HG03159 (cell line): ENCODE measurements at regions not wholly inside any gene's neighbourhood (a gene's known extent, or its start where the extent isn't known, plus 50 kb on each side); places are given as distances from the start of the nearest gene placed in this dataset.

Source experiments
- ATAC-seq: cut with Tn5 transposase; IDR thresholded peaks from one replicate; pipeline ENCODE4 v1.9.1; 2021; ENCODE audit warnings: mild to moderate bottlenecking, moderate library complexity; ENCODE audit not compliant: unreplicated experiment

- no peak for ATAC-seq
Measured at GRCh38 chr5:8048920-8049319, 180.0 kb downstream of the MTRR start.

GRCh38 chr5:8050616-8051175, 181.7 kb downstream of the MTRR start:
- ATAC-seq: no peak

DNA sequence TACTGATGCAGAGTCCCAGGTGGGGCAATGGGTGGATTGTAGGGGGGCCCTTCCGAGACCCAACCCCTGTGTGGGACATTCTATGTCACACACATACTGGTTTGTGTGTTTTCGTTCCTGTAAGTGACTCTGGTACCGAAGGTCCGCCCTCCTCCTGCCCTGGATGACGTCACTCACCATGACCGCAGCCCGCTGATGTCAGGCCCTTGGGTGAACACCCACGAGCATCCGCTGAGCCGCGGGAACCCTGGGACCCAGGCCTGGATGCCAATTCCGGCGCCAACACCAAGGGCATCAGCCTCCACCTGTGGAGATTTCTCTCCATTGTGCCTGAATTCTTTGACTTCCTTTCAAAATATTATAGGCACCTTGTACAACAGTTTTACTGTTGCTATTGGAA, 184.3 kb downstream of the MTRR start:
- ATAC-seq: no peak

DNA sequence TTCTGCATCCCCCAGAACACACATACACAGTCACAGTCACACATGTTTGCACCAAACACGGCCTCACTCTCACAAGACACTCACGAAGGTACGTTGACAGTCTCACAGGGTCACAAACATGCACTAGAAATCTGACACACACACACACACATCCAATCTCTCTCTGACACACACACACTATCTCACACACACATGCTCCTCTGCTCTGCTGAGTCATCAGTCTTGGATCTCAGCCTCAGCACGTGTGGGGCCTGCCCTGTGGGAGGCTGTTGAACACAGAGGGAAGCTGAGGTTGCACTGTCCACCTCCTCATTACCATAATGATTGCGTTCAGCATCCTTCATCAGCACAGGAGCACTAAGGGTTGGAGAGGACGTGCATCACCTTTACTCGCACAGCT, 188.8 kb downstream of the MTRR start:
- no peak for ATAC-seq

- no peak for ATAC-seq
Measured at GRCh38 chr5:8058616-8059190, 189.8 kb downstream of the MTRR start.

- no peak for ATAC-seq
Measured at GRCh38 chr5:8059337-8059736, 190.4 kb downstream of the MTRR start.

DNA sequence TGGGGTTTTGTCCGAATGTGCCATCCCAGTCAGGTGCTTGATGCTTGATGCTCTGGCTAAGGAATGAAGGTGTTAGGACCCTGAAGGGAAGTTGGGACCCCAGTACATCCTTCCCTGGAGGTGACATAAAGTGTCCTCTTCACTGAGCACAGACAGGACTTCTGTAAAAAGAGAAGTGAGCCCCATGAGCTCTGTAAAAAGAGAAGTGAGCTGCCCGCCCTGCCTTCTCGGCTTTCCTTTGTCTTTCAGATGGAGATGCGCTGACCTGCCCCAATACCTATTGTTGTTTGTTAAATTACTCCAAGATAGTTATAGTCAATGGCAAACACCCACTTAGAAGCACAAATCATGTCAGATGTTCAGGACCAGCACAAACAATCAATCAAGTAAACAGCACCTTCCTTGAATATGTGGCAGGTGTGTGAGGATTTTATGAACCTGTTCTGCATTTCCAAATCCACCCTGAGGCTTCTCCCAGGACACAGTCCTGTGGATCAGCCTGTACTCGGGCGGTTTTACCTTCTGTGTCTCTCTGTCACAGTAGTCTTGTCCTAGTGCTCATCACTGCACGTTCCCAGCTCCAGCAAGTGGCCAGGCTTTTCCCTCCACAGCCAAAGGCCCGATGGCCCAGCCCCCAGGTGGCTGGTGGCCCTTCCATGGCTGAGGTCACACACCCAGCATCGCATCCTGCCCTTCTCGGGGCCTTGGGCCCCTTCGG, 191.4 kb downstream of the MTRR start:
- ATAC-seq: no peak

- ATAC-seq: no peak
Measured at GRCh38 chr5:8060953-8061429, 192.0 kb downstream of the MTRR start.

DNA sequence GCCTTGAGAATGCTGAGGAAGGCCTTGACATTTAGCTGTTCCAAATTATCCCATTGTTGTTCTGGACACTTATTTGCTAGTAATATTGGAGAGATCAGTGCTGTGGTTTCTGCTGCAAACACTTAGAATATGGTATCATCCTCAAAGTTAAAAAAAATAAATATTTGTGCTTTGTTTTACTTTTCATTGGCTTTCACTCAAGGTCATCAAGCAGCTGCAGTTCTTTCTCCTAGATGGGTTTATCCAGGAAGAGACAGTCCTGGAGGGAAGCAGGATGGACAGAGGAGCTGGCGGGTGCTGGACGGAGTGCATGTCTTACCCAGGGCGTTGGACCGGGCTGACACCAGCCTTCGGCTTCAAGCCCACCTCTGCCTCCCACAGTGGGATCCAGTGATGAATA, 193.6 kb downstream of the MTRR start:
- ATAC-seq: no peak

GRCh38 chr5:8068078-8068477, 199.1 kb downstream of the MTRR start:
- ATAC-seq: no peak

DNA sequence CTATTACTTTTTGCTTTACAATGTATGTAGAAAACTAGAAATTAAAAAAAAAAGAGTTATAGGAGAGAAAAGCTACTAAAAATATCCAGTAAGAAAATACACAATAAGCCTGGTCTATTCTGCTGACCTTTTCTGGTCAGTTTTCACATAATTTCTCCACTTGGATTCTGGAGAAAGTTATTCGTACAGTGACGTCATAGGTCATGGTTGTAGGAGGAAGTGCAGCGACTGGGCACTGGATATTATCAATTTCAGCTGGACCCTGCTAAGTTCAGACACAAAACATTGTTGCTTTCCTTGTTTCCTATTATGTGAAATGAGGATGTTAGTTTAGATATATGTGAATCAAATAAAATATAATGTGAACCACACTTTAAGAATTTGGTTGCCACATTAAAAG, 201.2 kb downstream of the MTRR start:
- no peak for ATAC-seq

DNA sequence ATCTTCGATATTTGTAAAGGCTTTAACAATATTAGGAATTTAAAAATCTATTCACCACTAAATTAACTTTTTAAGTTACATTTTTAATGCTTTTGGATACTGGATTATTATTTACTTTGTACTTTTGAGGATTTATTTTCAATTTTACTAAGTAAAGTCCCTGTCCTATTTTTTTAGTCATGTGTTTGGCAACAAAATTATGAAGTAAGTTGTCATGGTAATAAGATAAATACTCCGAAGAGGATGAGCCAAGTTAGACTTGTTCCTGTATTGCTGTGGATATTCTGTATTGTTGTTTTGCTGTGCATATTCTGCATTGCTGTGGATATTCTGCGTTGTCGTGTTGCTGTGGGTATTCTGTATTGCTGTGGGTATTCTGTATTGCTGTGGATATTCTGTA, 210.1 kb downstream of the MTRR start:
- ATAC-seq: no peak

GRCh38 chr5:8081179-8081578, 212.2 kb downstream of the MTRR start:
- no peak for ATAC-seq

- ATAC-seq: no peak
Measured at GRCh38 chr5:8093669-8094068, 224.7 kb downstream of the MTRR start.

- ATAC-seq: no peak
Measured at GRCh38 chr5:8094304-8094703, 225.4 kb downstream of the MTRR start.

DNA sequence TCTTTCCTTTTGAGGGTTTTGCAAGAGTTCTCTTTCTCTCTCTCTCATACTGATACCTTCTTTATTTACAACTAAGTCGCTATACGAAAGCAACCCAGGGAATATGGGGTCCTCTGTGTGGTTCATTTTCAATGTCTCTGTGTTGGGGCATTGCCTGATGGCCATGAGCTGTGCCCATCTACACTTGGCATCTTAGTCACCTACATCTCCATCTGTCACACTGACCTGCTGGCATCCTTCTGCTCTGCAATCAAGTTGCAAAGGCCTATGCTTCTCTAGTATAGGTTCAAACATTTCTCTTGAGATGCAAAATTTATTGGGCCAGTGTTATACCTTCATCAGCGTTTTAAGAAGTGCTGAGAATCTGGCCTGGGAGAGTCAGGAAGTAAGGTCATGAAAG, 228.2 kb downstream of the MTRR start:
- no peak for ATAC-seq

GRCh38 chr5:8098081-8098480, 229.1 kb downstream of the MTRR start:
- no peak for ATAC-seq

DNA sequence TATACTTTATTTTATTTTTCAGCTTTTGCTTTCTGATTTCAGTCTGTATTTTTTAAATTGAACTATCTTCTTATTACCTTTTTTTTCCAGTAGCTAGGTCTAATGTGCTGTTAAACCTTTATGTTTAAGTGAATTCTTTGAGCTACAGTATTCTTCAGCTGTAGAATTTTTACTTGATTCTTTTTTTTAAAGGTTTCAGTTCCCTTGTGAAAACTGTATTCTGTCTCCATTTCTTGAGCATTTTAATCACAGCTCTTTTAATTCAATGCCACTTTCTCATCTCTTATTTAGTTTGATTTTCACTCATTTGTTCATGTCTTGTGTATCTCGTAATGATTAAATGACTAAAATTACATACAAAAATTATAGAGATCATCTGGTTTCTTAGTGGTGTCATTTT, 233.8 kb downstream of the MTRR start:
- ATAC-seq: no peak

- ATAC-seq: no peak
Measured at GRCh38 chr5:8114597-8115266, 245.8 kb downstream of the MTRR start.

- no peak for ATAC-seq
Measured at GRCh38 chr5:8123559-8123958, 254.6 kb downstream of the MTRR start.

DNA sequence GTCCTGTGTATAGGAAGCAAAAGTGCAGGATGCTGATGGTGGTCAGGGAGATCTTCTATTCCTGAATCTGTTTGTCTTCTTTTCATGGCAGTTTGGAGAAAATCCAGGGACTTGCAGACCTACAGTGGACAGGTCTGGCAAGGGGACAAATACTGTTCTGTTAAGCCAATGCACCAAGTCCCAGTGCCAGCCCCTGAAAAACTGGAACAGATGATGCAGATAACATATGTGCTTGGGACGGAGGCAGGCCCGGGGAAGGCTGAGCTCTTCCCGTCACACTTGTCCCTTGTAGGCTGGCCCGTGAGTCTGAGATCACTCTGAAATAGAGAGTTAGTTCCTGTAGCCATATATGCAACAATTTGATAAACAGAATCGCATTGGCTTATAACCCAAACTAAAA, 265.7 kb downstream of the MTRR start:
- ATAC-seq: no peak

- ATAC-seq: no peak
Measured at GRCh38 chr5:8135742-8136141, 266.8 kb downstream of the MTRR start.
